Sigmoid colon (tissue), 4 donors: ENCODE measurements at regions not wholly inside any gene's neighbourhood (a gene's known extent, or its start where the extent isn't known, plus 50 kb on each side); places are given as distances from the start of the nearest gene placed in this dataset.

ENCODE experiments used
- CTCF ChIP-seq, 4 experiments: fragments of 450-650 bp in 3 of 4; fragments of 200-600 bp in 1 of 4; IDR thresholded peaks; one replicate each; pipeline ENCODE4 v1.5.1; 2016 to 2019; ENCODE audit warnings: antibody characterized with exemption in 4 of 4, mild to moderate bottlenecking in 3 of 4, moderate library complexity in 2 of 4
- EP300 ChIP-seq, 4 donors: sonication (generic); formaldehyde crosslinking; IDR thresholded peaks; one replicate each; pipeline ENCODE4 v1.6.1; 2017; ENCODE audit warnings: antibody characterized with exemption in 4 of 4
- POLR2A ChIP-seq, 2 donors: fragments of 450-650 bp; IDR thresholded peaks; one replicate each; pipeline ENCODE4 v1.6.1; 2016; ENCODE audit warnings: antibody characterized with exemption in 2 of 2, mild to moderate bottlenecking in 2 of 2, moderate library complexity in 2 of 2

- TF ChIP-seq POLR2A (IDR thresholded peaks at IDR 0.05) (no peak), CTCF (IDR thresholded peaks at IDR 0.05) (no peak), EP300 (IDR thresholded peaks at IDR 0.05) (no peak)
Measured at GRCh38 chr4:183773790-183774189, 114.7 kb downstream of the TRAPPC11 start.
